CD4-positive, CD25-positive, alpha-beta regulatory T cell (primary cell): ENCODE measurements at regions not wholly inside any gene's neighbourhood (a gene's known extent, or its start where the extent isn't known, plus 50 kb on each side); places are given as distances from the start of the nearest gene placed in this dataset.
"Not testable (repeated sequence)": the region's sequence is repeated elsewhere in the genome, so short reads cannot be mapped to it uniquely, and the experiment has no call there.

ENCODE experiments used
- ATAC-seq, 2 donors: fragments of 150-1000 bp; cut with Tn5 transposase; one replicate each; pipeline ENCODE4 v1.10.0; 2021; ENCODE audit warnings: low read depth in 2 of 2, moderate number of reproducible peaks in 2 of 2, moderate library complexity in 1 of 2
- DNase-seq, 3 donors: peaks; one replicate each; pipeline versions ENCODE4 v3.0.0 to v3.0.0-alpha.2; 2012 to 2022; ENCODE audit warnings: mixed read lengths in 1 of 3
- H3K27ac ChIP-seq: one replicate; pipeline ENCODE4 v1.7.0; 2013; ENCODE audit warnings: mild to moderate bottlenecking, low read length; ENCODE audit not compliant: insufficient read depth, poor library complexity, severe bottlenecking
- H3K27me3 ChIP-seq: one replicate; pipeline ENCODE4 v1.7.0; 2013; ENCODE audit warnings: low read length; ENCODE audit not compliant: control insufficient read depth, insufficient read depth
- H3K36me3 ChIP-seq: one replicate; pipeline ENCODE4 v1.7.0; 2013; ENCODE audit warnings: mild to moderate bottlenecking, low read length, moderate library complexity; ENCODE audit not compliant: control insufficient read depth, insufficient read depth
- H3K4me1 ChIP-seq: 2 replicates; pipeline ENCODE4 v1.7.0; 2013; ENCODE audit warnings: mild to moderate bottlenecking, low read length; ENCODE audit not compliant: insufficient read depth, control insufficient read depth, poor library complexity, severe bottlenecking
- H3K4me3 ChIP-seq: one replicate; pipeline ENCODE4 v1.7.0; 2013; ENCODE audit warnings: low read depth, mild to moderate bottlenecking, low read length, moderate library complexity
- H3K9me3 ChIP-seq, 2 experiments: 1 replicate in 1 of 2; 2 replicates in 1 of 2; pipeline ENCODE4 v1.7.0; 2013; ENCODE audit warnings: low read length in 2 of 2, mild to moderate bottlenecking in 1 of 2, moderate library complexity in 1 of 2; ENCODE audit not compliant: control insufficient read depth in 2 of 2
- H3K27ac Mint-ChIP-seq, 3 donors: one replicate each; pipeline ENCODE4 v1.8.0; 2020 to 2022; ENCODE audit warnings: mild to moderate bottlenecking in 3 of 3, mixed read lengths in 3 of 3, moderate library complexity in 2 of 3
- H3K27me3 Mint-ChIP-seq: one replicate; pipeline ENCODE4 v1.8.0; 2022; ENCODE audit warnings: mild to moderate bottlenecking, mixed read lengths
- H3K36me3 Mint-ChIP-seq: one replicate; pipeline ENCODE4 v1.8.0; 2020; ENCODE audit warnings: mixed read lengths
- H3K4me1 Mint-ChIP-seq, 4 donors: one replicate each; pipeline ENCODE4 v1.8.0; 2020 to 2022; ENCODE audit warnings: mixed read lengths in 4 of 4, mild to moderate bottlenecking in 1 of 4
- H3K4me3 Mint-ChIP-seq, 4 donors: one replicate each; pipeline ENCODE4 v1.8.0; 2020 to 2022; ENCODE audit warnings: mild to moderate bottlenecking in 4 of 4, mixed read lengths in 4 of 4, moderate library complexity in 3 of 4
- H3K9me3 Mint-ChIP-seq, 7 donors: one replicate each; pipeline ENCODE4 v1.8.0; 2020 to 2022; ENCODE audit warnings: mixed read lengths in 7 of 7, mild to moderate bottlenecking in 3 of 7, moderate library complexity in 2 of 7

DNA sequence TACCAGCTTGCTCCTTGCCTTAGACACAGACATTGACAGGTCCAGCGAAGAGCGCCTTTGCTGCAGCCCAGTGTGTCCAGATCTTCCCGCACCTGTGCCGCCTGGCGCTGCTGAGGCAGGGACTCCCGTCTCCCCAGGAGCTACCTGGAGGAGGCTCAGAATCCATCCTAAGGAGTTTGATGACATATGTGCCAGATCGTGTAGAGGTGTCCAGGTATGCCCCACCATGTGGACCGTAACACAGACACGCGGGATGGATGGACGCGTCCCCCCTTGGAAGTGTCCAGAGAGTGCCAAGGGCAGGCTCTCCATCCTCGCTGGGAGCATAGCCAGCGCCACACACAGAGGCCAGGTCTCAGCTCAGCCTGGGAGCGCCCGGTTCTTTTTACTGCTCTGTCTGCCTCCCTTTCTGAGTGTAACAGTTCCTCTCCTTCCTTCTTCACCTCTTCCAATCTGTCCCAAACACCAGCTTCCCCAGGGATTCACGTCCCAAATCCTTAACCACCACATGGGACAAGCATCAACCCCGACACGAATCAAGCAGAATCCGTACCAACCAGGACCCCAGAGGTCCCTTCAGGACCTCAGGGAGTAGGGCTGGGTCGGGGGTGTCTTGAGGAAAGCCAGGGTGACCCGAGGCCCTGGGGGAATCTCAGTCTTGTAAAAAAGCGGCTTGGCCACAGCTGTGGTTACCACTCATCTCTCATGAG lies 126.7 kb downstream of the GOLGA8T start:
- DNase-seq = not testable (repeated sequence)

DNA sequence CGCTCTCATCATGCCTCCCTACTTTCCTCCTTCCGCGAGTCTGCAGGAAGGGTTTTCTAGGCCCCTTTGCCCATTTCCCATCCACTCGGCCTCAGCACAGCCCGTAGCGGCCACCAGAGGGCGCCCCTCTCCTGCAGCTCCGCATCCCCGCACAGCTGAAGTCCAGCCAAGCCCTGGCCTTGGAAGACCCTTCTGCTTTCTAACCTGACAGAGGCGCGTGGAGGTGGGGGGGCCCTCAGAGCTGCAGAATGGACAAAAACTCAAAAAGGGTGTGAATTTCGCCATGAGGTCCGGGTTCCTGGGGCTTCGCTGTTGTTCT lies 127.2 kb downstream of the GOLGA8T start:
- H3K27ac ChIP-seq, H3K27ac Mint-ChIP-seq, H3K4me1 ChIP-seq, H3K4me1 Mint-ChIP-seq, H3K4me3 ChIP-seq, H3K4me3 Mint-ChIP-seq, H3K36me3 ChIP-seq, H3K27me3 Mint-ChIP-seq, H3K9me3 ChIP-seq, H3K9me3 Mint-ChIP-seq, H3K36me3 Mint-ChIP-seq, H3K27me3 ChIP-seq, DNase-seq: not testable (repeated sequence)
- ATAC-seq = peak; percentile 58 to 60

More for the DNA sequence above, 126.7 kb downstream of the GOLGA8T start:
- H3K9me3 ChIP-seq, H3K27ac Mint-ChIP-seq, H3K4me3 Mint-ChIP-seq, H3K36me3 Mint-ChIP-seq, H3K27me3 ChIP-seq, H3K9me3 Mint-ChIP-seq, H3K36me3 ChIP-seq, H3K4me1 Mint-ChIP-seq, H3K27ac ChIP-seq, H3K4me3 ChIP-seq, H3K27me3 Mint-ChIP-seq, H3K4me1 ChIP-seq, ATAC-seq: not testable (repeated sequence)

DNA sequence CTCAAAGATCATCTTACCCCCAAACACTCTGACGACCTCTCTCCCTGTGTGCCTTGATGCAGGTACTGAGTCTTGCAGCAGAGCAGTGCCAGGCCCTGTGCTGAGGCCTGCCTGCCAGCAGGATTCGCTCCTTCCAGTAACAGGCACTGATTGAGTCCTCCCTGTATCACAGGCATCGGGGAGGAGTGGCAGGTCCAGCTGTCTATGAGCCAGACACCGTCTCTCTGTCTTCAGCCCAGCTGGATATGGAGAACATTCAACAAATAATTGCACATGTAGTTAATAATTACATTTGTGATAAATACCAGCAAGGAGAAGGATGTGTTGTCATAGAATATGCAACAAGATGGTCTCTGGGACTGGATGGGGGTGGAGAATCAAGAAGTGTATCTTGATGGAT lies 129.1 kb downstream of the GOLGA8T start:
- not testable (repeated sequence) for H3K4me1 ChIP-seq, H3K27ac Mint-ChIP-seq, H3K4me3 Mint-ChIP-seq, H3K27me3 ChIP-seq, ATAC-seq, H3K27me3 Mint-ChIP-seq, H3K9me3 ChIP-seq, H3K27ac ChIP-seq, H3K4me1 Mint-ChIP-seq, H3K36me3 ChIP-seq, H3K36me3 Mint-ChIP-seq, DNase-seq, H3K9me3 Mint-ChIP-seq, H3K4me3 ChIP-seq

DNA sequence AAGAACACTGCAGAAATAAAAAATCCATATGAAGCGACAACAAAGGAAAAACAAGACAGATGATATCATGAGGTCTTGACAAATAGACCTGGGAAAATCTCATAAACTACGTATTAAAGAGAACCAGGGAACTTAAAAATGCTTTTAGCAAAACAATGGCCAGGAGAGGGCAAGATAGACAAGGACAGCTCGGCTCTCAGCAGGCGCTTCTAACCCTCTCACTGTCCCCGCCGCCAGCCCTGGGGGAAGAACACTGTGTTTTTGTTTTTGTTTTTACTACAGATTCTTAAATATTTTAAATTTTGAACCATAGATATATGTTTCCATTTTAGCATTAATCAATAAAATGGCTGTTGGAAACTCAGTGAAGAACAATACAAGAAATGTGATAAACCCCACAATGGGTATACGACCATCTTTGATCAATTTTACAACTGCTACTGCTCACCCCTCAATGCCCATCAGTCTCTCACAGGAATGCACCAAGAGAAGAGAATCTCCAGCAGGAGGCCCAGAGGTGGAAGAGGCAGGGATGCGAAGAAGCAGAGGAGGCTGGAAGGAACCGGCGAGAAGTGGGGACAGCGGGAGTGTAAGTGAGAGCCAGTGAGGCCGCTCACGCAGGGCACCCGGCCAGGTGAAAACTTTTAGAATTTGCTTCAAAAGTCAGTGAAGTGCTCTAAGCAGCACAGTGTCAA lies 98.0 kb downstream of the CHRFAM7A start:
- not testable (repeated sequence) for H3K4me1 Mint-ChIP-seq, H3K27ac Mint-ChIP-seq, H3K4me3 Mint-ChIP-seq, H3K9me3 Mint-ChIP-seq, H3K36me3 Mint-ChIP-seq, H3K27ac ChIP-seq, H3K36me3 ChIP-seq, H3K4me3 ChIP-seq, H3K27me3 ChIP-seq, H3K27me3 Mint-ChIP-seq, ATAC-seq, H3K4me1 ChIP-seq, H3K9me3 ChIP-seq, DNase-seq

DNA sequence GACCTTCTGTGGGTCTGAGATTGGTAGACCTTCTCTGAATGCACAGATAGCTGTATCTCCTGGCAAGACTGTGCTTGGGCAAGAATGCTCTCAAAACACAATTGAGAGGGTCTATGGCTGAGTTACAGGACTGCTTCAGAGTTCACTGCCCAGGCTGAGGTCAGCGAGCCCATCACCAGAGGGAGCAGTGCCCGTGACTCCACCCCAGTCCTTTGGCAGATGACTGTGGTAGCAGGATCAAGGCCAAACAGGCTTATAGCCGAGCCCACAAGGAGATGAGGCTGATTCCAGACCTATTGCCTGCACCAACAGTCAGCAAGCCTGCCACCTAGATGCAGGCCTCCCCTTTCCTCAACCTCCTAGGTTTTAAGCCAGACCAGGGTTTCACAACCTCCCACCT lies 89.4 kb downstream of the CHRFAM7A start:
- H3K9me3 ChIP-seq, H3K27me3 ChIP-seq, ATAC-seq, H3K27ac Mint-ChIP-seq, H3K4me1 Mint-ChIP-seq, H3K36me3 Mint-ChIP-seq, H3K4me1 ChIP-seq, H3K4me3 Mint-ChIP-seq, H3K4me3 ChIP-seq, DNase-seq, H3K36me3 ChIP-seq, H3K27ac ChIP-seq, H3K9me3 Mint-ChIP-seq, H3K27me3 Mint-ChIP-seq: not testable (repeated sequence)
